ENCODE measurements at regions not wholly inside any gene's neighbourhood (a gene's known extent, or its start where the extent isn't known, plus 50 kb on each side); places are given as distances from the start of the nearest gene placed in this dataset.

DNA sequence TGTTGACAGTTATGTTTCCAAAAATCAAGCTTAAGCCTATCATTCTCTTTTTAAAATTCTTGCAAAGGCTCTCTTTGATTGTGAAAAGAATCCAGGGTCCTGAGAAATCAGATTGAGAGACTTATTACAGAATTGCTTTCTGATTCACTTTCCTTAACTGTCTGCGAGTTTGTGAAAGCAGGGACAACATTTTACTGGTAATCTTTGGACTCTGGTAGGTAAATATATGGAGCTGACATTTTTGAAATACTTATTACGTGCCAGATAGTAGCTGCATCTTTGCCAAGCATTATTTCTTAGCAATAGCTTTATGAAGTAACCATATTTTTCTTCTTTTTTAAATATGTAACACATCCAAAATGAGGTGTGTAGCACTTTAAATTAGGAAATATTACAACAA is 570.9 kb downstream of the CMPK2 start:
- no peak for DNase-seq (ENCODE audit: low spot score)
- no peak for ATAC-seq (ENCODE audit: insufficient number of reproducible peaks, low FRiP score, low read depth)
- H3K27ac ChIP-seq, result no peak overlapping the region
- H3K27me3 ChIP-seq (replicated peaks; ENCODE audit: insufficient read depth), result no peaks in the 10 kb centered on the region
- H3K36me3 ChIP-seq, result no peaks in the 10 kb centered on the region
- no peaks in the 10 kb centered on the region for H3K4me1 ChIP-seq (ENCODE audit: control insufficient read depth in 1 of 2, low read depth in 2 of 2)
- no peaks in the 10 kb centered on the region for H3K9me3 ChIP-seq
- TF ChIP-seq CTCF (IDR thresholded peaks at IDR 0.05), result no peak
- H3K4me3 ChIP-seq, result no peak overlapping the region

- Histone ChIP-seq H3K4me3 (no peak overlapping the region), H3K27ac (no peak overlapping the region), H3K4me1 (ENCODE audit: control insufficient read depth in 1 of 2, low read depth in 2 of 2) (no peaks in the 10 kb centered on the region), H3K9me3 (no peaks in the 10 kb centered on the region), H3K36me3 (no peaks in the 10 kb centered on the region), H3K27me3 (replicated peaks; ENCODE audit: insufficient read depth) (no peaks in the 10 kb centered on the region)
- no peak for ATAC-seq (ENCODE audit: insufficient number of reproducible peaks, low FRiP score, low read depth)
- no peak for DNase-seq (ENCODE audit: low spot score)
- TF ChIP-seq CTCF (IDR thresholded peaks at IDR 0.05), result no peak
Measured at GRCh38 chr2:6297238-6297637, 568.5 kb downstream of the CMPK2 start.

- TF ChIP-seq CTCF (IDR thresholded peaks at IDR 0.05), result no peak
- ATAC-seq (ENCODE audit: insufficient number of reproducible peaks, low FRiP score, low read depth), result no peak
- H3K36me3 ChIP-seq, result no peaks in the 10 kb centered on the region
Measured at GRCh38 chr2:6301426-6301825, 564.3 kb downstream of the CMPK2 start.

GRCh38 chr2:6308986-6309385 is 556.7 kb downstream of the CMPK2 start:
- TF ChIP-seq CTCF (IDR thresholded peaks at IDR 0.05), result no peak
- no peaks in the 10 kb centered on the region for H3K27me3 ChIP-seq (replicated peaks; ENCODE audit: insufficient read depth)
- H3K4me1 ChIP-seq (ENCODE audit: control insufficient read depth in 1 of 2, low read depth in 2 of 2), result no peaks in the 10 kb centered on the region
- DNase-seq (ENCODE audit: low spot score) (no peak), ATAC-seq (ENCODE audit: insufficient number of reproducible peaks, low FRiP score, low read depth) (no peak)
- no peak overlapping the region for H3K27ac ChIP-seq
- H3K4me3 ChIP-seq, result no peak overlapping the region
- no peaks in the 10 kb centered on the region for H3K9me3 ChIP-seq
- no peaks in the 10 kb centered on the region for H3K36me3 ChIP-seq

More at GRCh38 chr2:6301426-6301825, 564.3 kb downstream of the CMPK2 start:
- H3K4me3 ChIP-seq, result no peak overlapping the region
- H3K27ac ChIP-seq, result no peak overlapping the region
- no peaks in the 10 kb centered on the region for H3K9me3 ChIP-seq
- no peaks in the 10 kb centered on the region for H3K27me3 ChIP-seq (replicated peaks; ENCODE audit: insufficient read depth)
- no peak for DNase-seq (ENCODE audit: low spot score)
- no peaks in the 10 kb centered on the region for H3K4me1 ChIP-seq (ENCODE audit: control insufficient read depth in 1 of 2, low read depth in 2 of 2)

GRCh38 chr2:6309415-6310255 is 556.1 kb downstream of the CMPK2 start:
- Histone ChIP-seq H3K36me3 (no peaks in the 10 kb centered on the region), H3K27me3 (replicated peaks; ENCODE audit: insufficient read depth) (no peaks in the 10 kb centered on the region), H3K4me1 (ENCODE audit: control insufficient read depth in 1 of 2, low read depth in 2 of 2) (no peaks in the 10 kb centered on the region), H3K9me3 (no peaks in the 10 kb centered on the region), H3K27ac (no peak overlapping the region), H3K4me3 (no peak overlapping the region)
- DNase-seq (ENCODE audit: low spot score) (no peak), ATAC-seq (ENCODE audit: insufficient number of reproducible peaks, low FRiP score, low read depth) (no peak)
- no peak for TF ChIP-seq CTCF (IDR thresholded peaks at IDR 0.05)
